HAP-1 (cell line): ENCODE measurements at regions not wholly inside any gene's neighbourhood (a gene's known extent, or its start where the extent isn't known, plus 50 kb on each side); places are given as distances from the start of the nearest gene placed in this dataset.
"Not testable (repeated sequence)": the region's sequence is repeated elsewhere in the genome, so short reads cannot be mapped to it uniquely, and the experiment has no call there.

Experiments used
- DNase-seq, 2 experiments: peaks; one replicate each; pipeline ENCODE4 v3.0.0-alpha.2; 2016 to 2020; ENCODE audit warnings: low spot score in 2 of 2
- H3K27me3 ChIP-seq: fragments of 250-450 bp; sonication (Bioruptor Pico); 2 replicates; pipeline ENCODE4 v1.5.1; 2020; ENCODE audit warnings: low read depth, mild to moderate bottlenecking, moderate library complexity
- H3K36me3 ChIP-seq: fragments of 250-450 bp; sonication (Bioruptor Pico); replicated peaks from 2 replicates; pipeline ENCODE4 v1.5.1; 2020; ENCODE audit warnings: mild to moderate bottlenecking
- H3K4me1 ChIP-seq: fragments of 250-450 bp; sonication (Bioruptor Pico); 2 replicates; pipeline ENCODE4 v1.5.1; 2020; ENCODE audit warnings: mild to moderate bottlenecking
- H3K4me3 ChIP-seq: fragments of 250-450 bp; sonication (Bioruptor Pico); 2 replicates; pipeline ENCODE4 v1.5.1; 2020; ENCODE audit warnings: mild to moderate bottlenecking, moderate library complexity
- H3K9me3 ChIP-seq: fragments of 250-450 bp; sonication (Bioruptor Pico); 2 replicates; pipeline ENCODE4 v1.5.1; 2020; ENCODE audit warnings: mild to moderate bottlenecking, moderate library complexity
- in situ Hi-C: fragments of 300-500 bp; cut with MboI; formaldehyde crosslinking; loops from 3 replicates; pipeline ENCODE4 v1.14.3; 2020; ENCODE audit warnings: low sequenced_read_pairs, inconsistent platforms, mixed read lengths

GRCh38 chrX:150099316-150099715, 161.0 kb upstream of the EOLA2 start:
- no peak for DNase-seq
- in situ Hi-C loops, result no loop called here
- no peaks in the 10 kb centered on the region for H3K36me3 ChIP-seq
- H3K4me3 ChIP-seq, result no peak overlapping the region
- no peaks in the 10 kb centered on the region for H3K9me3 ChIP-seq
- H3K27me3 ChIP-seq, result no peaks in the 10 kb centered on the region
- no peaks in the 10 kb centered on the region for H3K4me1 ChIP-seq

- no peaks in the 10 kb centered on the region for H3K36me3 ChIP-seq
- no peaks in the 10 kb centered on the region for H3K4me1 ChIP-seq
- no peak for DNase-seq
- H3K27me3 ChIP-seq, result no peaks in the 10 kb centered on the region
- in situ Hi-C loops, result no loop called here
- H3K9me3 ChIP-seq, result no peaks in the 10 kb centered on the region
- no peak overlapping the region for H3K4me3 ChIP-seq
Observed at GRCh38 chrX:150100261-150100660, 162.0 kb upstream of the EOLA2 start.

DNA sequence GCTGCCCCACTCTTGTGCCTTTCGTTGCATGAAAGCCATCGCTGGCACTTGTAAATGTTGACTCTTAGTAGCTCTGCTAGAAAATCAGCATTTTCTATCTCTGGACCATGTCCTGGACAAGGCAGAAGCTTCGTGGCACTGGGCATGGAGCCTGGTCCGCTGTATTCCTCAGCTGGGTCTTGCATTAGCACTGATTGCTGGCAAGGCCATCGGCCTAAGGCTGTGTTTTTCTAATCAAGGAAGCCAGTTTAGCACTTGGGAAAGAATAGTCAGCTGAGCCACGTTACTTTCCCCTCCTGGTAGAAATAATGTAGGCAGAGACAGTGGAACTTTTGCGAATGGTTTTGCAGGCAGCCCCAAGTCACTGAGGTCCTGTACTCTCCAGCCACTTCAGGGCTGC, 180.2 kb upstream of the EOLA2 start:
- no peak for DNase-seq
- Histone ChIP-seq H3K4me1 (no peaks in the 10 kb centered on the region), H3K4me3 (no peak overlapping the region), H3K27me3 (no peaks in the 10 kb centered on the region; the same call in 1 of the 2 replicates), H3K9me3 (no peaks in the 10 kb centered on the region), H3K36me3 (no peaks in the 10 kb centered on the region)
- in situ Hi-C loops, result no loop called here

DNA sequence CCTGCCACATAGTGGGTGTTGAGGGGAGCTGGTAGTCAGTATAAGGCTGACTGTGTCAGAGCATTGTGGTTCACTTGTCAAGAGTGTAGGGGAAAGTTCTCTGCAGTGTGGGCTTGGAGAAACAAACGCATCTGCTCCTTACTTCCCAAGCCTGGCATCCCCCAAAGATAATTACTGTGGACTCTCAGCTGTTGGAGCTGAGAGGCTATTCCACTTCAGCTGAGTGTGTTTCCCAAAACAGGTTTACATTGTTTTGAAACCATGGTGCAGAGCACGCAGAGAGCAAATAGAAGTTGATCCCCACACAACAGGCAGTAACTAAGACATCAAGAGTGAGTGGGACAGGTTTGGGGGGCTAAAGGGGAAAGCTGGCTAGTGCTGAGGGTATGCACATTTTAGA, 181.0 kb upstream of the EOLA2 start:
- Histone ChIP-seq H3K9me3 (no peaks in the 10 kb centered on the region), H3K4me3 (no peak overlapping the region), H3K36me3 (no peaks in the 10 kb centered on the region), H3K27me3 (no peaks in the 10 kb centered on the region), H3K4me1 (no peaks in the 10 kb centered on the region)
- in situ Hi-C loops, result no loop called here
- DNase-seq, result no peak

- H3K36me3 ChIP-seq, H3K9me3 ChIP-seq, H3K4me1 ChIP-seq, in situ Hi-C loops, H3K4me3 ChIP-seq, H3K27me3 ChIP-seq, DNase-seq: not testable (repeated sequence)
Observed at GRCh38 chrX:150125045-150125444, 186.8 kb upstream of the EOLA2 start.

- DNase-seq, result no peak
- no peaks in the 10 kb centered on the region for H3K27me3 ChIP-seq
- no peak overlapping the region for H3K4me3 ChIP-seq
- no peaks in the 10 kb centered on the region for H3K4me1 ChIP-seq
- no peaks in the 10 kb centered on the region for H3K9me3 ChIP-seq
- no peaks in the 10 kb centered on the region for H3K36me3 ChIP-seq
- in situ Hi-C loops, result no loop called here
Observed at GRCh38 chrX:150127216-150127615, 188.9 kb upstream of the EOLA2 start.

DNA sequence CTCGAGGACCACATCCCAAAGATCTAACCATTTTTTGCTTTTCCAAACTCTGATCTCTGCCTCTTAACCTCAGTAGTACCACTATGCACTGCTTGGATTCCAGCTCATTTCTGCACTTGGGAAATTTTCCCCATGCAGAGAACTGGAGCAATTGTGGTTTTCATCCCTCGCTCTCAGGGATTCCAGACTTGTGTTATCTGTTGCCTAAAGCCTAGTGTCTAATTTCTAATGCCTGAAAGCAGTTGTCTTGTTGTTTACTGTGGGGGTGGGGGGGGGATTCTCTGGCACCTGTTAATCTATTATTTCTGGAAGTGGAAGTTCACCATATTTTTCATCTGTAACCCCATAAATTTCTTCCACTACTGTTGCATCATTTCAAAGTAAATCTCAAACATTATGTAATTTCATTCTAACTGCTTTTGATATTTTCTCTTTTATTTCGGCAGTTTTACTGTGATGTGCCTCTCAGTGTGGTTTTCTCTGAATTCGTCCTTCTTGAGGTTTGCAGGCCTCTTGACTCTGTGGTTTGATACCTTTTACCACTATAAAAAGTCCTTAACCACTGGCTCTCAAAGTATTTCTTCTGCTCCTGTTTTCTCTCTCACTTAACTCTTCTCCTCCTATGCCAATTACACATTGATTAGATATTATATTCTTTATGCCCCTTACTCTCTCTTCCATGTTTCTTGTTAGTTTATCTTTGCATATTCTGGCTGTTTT, 205.6 kb upstream of the EOLA2 start:
- H3K9me3 ChIP-seq, result no peaks in the 10 kb centered on the region
- H3K4me1 ChIP-seq, result no peaks in the 10 kb centered on the region
- no peak overlapping the region for H3K4me3 ChIP-seq
- in situ Hi-C loops, result no loop called here
- no peaks in the 10 kb centered on the region for H3K36me3 ChIP-seq
- no peaks in the 10 kb centered on the region for H3K27me3 ChIP-seq
- no peak for DNase-seq

GRCh38 chrX:150146271-150146896, 208.1 kb upstream of the EOLA2 start:
- in situ Hi-C loops, result no loop called here

GRCh38 chrX:150148749-150149672, 210.7 kb upstream of the EOLA2 start:
- no peaks in the 10 kb centered on the region for H3K4me1 ChIP-seq
- no peaks in the 10 kb centered on the region for H3K36me3 ChIP-seq
- no peak overlapping the region for H3K4me3 ChIP-seq
- no peak for DNase-seq
- no peaks in the 10 kb centered on the region for H3K9me3 ChIP-seq
- H3K27me3 ChIP-seq, result no peaks in the 10 kb centered on the region
- in situ Hi-C loops, result no loop called here

More at GRCh38 chrX:150146271-150146896, 208.1 kb upstream of the EOLA2 start:
- no peaks in the 10 kb centered on the region for H3K4me1 ChIP-seq
- no peaks in the 10 kb centered on the region for H3K9me3 ChIP-seq
- no peak for DNase-seq
- H3K36me3 ChIP-seq, result no peaks in the 10 kb centered on the region
- H3K4me3 ChIP-seq, result no peak overlapping the region
- no peaks in the 10 kb centered on the region for H3K27me3 ChIP-seq

DNA sequence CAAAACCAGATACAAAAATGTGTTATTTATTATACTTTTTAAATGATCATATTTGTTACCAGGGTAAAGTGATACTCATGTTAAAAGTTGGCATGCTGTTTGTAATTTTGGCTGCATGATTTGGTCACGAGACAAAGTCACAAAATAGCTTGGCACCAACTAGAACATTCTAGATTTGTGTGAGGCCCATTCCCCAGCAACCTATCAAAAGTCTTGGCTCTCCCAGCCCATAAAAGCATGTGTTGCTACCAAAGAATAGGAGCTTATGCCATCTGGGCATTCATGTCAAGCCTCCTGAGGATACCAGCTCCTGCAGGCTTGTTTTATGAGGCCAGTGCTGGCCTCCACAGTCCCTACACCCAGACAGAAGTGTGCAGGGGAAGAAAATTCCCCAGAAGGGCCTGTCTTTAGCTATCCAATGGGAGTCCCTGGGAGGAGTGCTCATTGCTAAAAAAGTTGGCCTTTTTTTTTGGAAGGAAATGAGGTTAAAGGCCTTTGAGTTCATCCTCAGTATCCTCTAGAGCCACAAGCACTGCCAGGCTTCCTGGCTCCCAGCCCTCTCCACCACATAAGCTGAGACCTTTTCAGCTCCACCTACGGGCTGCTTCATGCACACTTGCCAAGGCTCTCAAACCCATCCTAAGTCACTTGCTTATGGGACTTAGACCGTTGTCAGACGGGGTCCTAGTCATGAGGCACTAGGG, 211.9 kb upstream of the EOLA2 start:
- Histone ChIP-seq H3K4me1 (no peaks in the 10 kb centered on the region), H3K4me3 (no peak overlapping the region), H3K27me3 (no peaks in the 10 kb centered on the region), H3K36me3 (no peaks in the 10 kb centered on the region), H3K9me3 (no peaks in the 10 kb centered on the region)
- in situ Hi-C loops, result no loop called here
- DNase-seq, result no peak

GRCh38 chrX:150150780-150151125, 212.4 kb upstream of the MAMLD1 start:
- Histone ChIP-seq H3K27me3 (no peaks in the 10 kb centered on the region), H3K36me3 (no peaks in the 10 kb centered on the region), H3K4me3 (no peak overlapping the region), H3K9me3 (no peaks in the 10 kb centered on the region), H3K4me1 (no peaks in the 10 kb centered on the region)
- in situ Hi-C loops, result no loop called here
- no peak for DNase-seq

DNA sequence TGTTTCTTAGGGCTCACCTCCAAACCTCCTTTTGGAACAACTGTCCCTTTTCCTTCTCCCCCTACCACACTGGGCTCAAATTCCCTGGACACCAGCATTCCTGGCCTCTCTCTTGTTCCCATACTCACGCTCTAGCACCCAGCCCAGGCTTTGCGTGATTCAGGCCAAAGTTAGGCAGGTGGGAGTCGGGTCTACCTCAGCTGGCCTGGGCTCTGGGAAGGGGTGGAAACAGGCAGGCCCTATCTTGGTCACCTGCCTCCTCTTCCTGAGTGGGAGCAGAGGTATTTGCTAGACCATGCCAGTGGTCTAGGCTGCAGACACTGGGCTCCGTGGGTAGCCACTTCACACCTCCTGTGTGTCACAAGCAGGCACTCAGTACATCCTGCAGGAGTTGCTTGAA, 211.1 kb upstream of the MAMLD1 start:
- Histone ChIP-seq H3K36me3 (no peaks in the 10 kb centered on the region), H3K4me3 (no peak overlapping the region), H3K9me3 (no peaks in the 10 kb centered on the region), H3K27me3 (no peaks in the 10 kb centered on the region), H3K4me1 (no peaks in the 10 kb centered on the region)
- no peak for DNase-seq
- in situ Hi-C loops, result no loop called here

DNA sequence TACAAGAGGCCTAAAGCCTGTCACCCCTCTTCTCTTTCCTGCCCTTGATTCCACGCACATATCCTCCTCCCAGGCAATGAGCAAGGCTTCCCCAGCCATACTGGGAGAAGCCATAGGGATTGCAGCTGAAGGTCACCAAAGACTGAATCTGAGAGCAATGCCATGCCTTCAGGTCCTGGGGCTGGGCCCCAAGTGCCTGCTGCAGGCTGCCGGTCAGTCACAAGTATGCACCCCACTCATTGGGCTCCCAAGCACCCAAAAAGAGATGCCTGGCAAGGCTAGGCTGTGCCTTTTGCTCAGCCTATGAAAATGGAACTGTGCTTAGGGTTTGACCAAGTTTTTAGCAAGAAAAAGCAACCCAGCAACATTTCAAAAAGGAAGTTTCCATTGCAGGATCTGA, 210.6 kb upstream of the MAMLD1 start:
- no peaks in the 10 kb centered on the region for H3K36me3 ChIP-seq
- in situ Hi-C loops, result no loop called here
- no peak overlapping the region for H3K4me3 ChIP-seq
- H3K4me1 ChIP-seq, result no peaks in the 10 kb centered on the region
- no peak for DNase-seq
- no peaks in the 10 kb centered on the region for H3K9me3 ChIP-seq
- no peaks in the 10 kb centered on the region for H3K27me3 ChIP-seq
